ENCODE measurements at regions not wholly inside any gene's neighbourhood (a gene's known extent, or its start where the extent isn't known, plus 50 kb on each side); places are given as distances from the start of the nearest gene placed in this dataset.

DNA sequence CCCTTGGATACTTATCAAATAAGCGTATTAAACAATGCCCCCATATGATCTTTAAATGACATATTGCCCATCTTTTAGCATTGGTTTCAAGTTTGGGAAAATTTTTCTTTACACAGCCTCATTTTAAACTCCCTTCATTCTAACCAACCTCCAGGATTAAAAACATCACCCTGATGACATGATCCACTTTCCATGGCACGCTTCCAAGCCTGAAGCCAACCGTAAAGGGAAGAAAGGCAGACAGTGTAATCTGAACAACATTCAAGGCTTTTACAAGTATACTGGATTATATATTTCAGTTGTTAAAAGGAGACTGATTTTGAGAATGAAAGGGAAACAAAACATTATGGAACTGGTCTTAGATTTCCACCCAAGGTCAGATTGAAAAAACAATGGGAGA is 1721.9 kb downstream of the OLFM4 start:
- DNase-seq, result no peak
- no peaks in the 10 kb centered on the region for H3K36me3 ChIP-seq
- no peak overlapping the region for H3K4me3 ChIP-seq
- H3K27ac ChIP-seq, result no peak overlapping the region
- H3K4me1 ChIP-seq, result no peaks in the 10 kb centered on the region
- no peaks in the 10 kb centered on the region for H3K9me3 ChIP-seq
- no peaks in the 10 kb centered on the region for H3K27me3 ChIP-seq
- no peak for TF ChIP-seq POLR2A (IDR thresholded peaks at IDR 0.05)
- TF ChIP-seq, protein P1, sequence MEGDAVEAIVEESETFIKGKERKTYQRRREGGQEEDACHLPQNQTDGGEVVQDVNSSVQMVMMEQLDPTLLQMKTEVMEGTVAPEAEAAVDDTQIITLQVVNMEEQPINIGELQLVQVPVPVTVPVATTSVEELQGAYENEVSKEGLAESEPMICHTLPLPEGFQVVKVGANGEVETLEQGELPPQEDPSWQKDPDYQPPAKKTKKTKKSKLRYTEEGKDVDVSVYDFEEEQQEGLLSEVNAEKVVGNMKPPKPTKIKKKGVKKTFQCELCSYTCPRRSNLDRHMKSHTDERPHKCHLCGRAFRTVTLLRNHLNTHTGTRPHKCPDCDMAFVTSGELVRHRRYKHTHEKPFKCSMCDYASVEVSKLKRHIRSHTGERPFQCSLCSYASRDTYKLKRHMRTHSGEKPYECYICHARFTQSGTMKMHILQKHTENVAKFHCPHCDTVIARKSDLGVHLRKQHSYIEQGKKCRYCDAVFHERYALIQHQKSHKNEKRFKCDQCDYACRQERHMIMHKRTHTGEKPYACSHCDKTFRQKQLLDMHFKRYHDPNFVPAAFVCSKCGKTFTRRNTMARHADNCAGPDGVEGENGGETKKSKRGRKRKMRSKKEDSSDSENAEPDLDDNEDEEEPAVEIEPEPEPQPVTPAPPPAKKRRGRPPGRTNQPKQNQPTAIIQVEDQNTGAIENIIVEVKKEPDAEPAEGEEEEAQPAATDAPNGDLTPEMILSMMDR (IDR thresholded peaks at IDR 0.05), result no peak

DNA sequence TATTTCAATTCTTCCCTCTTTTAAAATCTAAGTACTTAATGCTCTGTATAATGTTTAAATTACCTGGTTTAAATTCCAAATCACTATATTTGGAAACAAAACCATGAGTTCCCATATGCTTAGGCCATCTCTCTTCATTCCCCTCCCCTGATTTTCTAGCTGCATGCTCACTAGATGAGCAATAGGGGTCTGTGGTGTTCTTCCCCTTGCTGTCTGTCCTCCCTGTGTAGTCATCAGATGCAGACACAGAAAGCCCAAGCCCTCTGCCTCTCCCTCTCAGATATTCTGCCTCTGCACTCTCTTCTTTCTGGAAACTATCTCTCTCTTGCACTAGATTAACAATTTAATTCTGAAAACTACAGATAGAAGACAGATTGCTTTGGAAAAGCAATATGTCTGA is 1730.2 kb downstream of the OLFM4 start:
- Histone ChIP-seq H3K9me3 (no peaks in the 10 kb centered on the region), H3K36me3 (no peaks in the 10 kb centered on the region), H3K27me3 (no peaks in the 10 kb centered on the region), H3K4me3 (no peak overlapping the region), H3K4me1 (no peaks in the 10 kb centered on the region), H3K27ac (no peak overlapping the region)
- no peak for TF ChIP-seq POLR2A (IDR thresholded peaks at IDR 0.05)
- TF ChIP-seq, protein P1 (IDR thresholded peaks at IDR 0.05), result no peak
- no peak for DNase-seq

DNA sequence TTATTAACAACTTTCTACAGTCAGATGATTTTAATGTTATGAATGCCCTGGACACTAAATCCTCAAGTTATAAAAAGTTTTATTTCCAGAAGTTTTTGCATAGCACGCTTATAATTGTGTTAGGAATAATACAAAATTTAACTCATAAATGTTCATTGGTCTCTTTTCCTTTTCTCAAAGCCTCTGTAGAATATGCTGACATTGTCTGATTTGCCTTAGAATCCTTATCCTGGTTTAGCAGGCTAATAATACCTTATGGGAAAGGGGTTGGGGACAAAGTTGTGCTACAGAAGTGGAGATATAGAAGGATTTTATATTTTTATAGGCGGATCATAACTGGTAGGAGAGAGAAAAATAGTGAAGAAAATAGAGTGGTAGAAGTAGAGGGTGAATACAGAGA is 1739.6 kb downstream of the OLFM4 start:
- no peaks in the 10 kb centered on the region for H3K4me1 ChIP-seq
- H3K27ac ChIP-seq, result no peak overlapping the region
- TF ChIP-seq POLR2A (IDR thresholded peaks at IDR 0.05), result no peak
- no peaks in the 10 kb centered on the region for H3K36me3 ChIP-seq
- no peaks in the 10 kb centered on the region for H3K27me3 ChIP-seq
- H3K4me3 ChIP-seq, result no peak overlapping the region
- no peaks in the 10 kb centered on the region for H3K9me3 ChIP-seq
- DNase-seq, result no peak

DNA sequence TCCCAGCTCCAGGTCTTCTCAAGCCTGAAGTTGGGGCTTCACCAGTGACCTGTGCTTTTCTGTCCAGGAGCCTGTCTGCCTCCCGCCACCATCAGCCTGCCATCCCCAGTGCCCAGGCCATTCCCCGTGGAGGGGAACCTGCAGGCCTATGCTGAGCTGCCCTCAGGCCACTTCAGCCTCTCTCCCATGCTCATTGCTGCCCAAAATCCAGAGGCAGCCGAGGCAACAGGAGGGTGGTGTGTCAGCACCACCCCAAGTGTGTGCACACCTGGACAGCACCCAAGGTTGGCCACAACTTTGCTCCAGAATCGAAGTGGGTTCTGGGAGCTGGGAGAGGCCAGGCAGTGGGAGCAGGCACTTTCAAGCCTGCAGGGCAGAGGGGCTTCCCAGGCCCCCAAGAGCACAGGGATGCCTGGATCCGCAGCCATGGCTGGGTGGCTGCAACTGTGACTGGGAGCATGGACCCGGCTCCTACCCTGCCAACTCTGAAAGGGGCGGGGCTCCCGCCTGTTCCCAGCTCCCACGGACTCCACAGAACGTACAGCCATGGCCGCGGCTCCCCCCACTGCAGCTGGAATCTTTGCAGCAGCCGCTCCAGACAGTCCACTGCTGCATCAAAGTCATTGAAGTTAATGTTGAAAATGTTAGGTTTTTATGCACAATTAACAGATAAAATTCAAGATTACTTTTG is 1747.0 kb downstream of the OLFM4 start:
- Histone ChIP-seq H3K9me3 (no peaks in the 10 kb centered on the region), H3K27me3 (no peaks in the 10 kb centered on the region), H3K4me3 (no peak overlapping the region), H3K27ac (no peak overlapping the region), H3K36me3 (no peaks in the 10 kb centered on the region), H3K4me1 (no peaks in the 10 kb centered on the region)
- TF ChIP-seq, protein P1 (IDR thresholded peaks at IDR 0.05), result no peak
- TF ChIP-seq POLR2A (IDR thresholded peaks at IDR 0.05), result no peak
- no peak for DNase-seq

DNA sequence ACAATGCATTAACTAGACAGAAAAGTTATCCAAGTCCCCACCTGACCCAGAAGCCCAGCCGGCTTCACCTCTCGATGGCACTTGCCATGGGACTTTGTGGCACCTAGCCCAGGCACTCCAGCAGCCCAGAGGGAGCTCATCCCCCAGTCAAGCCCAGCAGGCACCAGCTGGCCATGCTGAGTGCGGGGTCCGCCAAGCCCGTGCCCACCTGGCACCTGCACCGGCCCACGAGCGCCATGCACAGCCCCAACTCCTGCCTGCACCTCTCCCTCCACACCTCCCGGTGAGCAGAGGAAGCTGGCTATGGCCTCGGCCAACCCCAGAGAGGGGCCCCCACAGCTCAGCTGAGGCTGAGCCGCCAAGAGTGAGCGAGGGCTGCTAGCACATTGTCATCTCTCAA is 1759.1 kb downstream of the OLFM4 start:
- no peak for DNase-seq
- no peaks in the 10 kb centered on the region for H3K36me3 ChIP-seq
- H3K4me1 ChIP-seq, result no peaks in the 10 kb centered on the region
- no peak overlapping the region for H3K27ac ChIP-seq
- H3K9me3 ChIP-seq, result no peaks in the 10 kb centered on the region
- H3K4me3 ChIP-seq, result no peak overlapping the region
- no peak for TF ChIP-seq POLR2A (IDR thresholded peaks at IDR 0.05)
- TF ChIP-seq, protein P1 (IDR thresholded peaks at IDR 0.05), result no peak
- no peaks in the 10 kb centered on the region for H3K27me3 ChIP-seq

DNA sequence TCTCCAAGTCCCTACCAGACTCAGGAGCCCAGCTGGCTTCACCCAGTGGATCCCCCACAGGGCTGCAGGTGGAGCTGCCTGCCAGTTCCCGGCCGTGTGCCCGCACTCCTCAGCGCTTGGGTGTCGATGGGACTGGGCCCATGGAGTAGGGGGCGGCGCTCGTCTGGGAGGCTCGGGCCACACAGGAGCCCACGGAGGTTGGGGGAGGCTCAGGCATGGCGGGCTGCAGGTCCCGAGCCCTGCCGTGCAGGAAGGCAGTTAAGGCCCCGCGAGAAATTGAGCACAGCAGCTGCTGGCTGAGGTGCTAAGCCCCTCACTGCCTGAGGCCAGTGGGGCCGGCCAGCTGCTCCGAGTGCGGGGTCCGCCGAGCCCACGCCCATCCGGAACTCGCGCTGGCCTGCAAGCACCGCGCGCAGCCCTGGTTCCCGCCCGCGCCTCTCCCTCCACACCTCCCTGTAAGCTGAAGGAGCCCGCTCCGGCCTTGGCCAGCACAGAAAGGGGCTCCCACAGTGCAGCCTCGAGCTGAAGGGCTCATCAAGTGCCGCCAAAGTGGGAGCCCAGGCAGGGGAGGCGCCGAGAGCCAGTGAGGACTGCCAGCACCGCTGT is 1771.1 kb downstream of the OLFM4 start:
- DNase-seq, result no peak
- no peaks in the 10 kb centered on the region for H3K9me3 ChIP-seq
- H3K4me3 ChIP-seq, result no peak overlapping the region
- H3K36me3 ChIP-seq, result no peaks in the 10 kb centered on the region
- H3K4me1 ChIP-seq, result no peaks in the 10 kb centered on the region
- no peak overlapping the region for H3K27ac ChIP-seq
- H3K27me3 ChIP-seq, result no peaks in the 10 kb centered on the region
- TF ChIP-seq, protein P1 (IDR thresholded peaks at IDR 0.05), result no peak
- TF ChIP-seq POLR2A (IDR thresholded peaks at IDR 0.05), result no peak

Measured in Peyer's patch (tissue), 4 donors.